GM21447 (cell line): ENCODE measurements at regions not wholly inside any gene's neighbourhood (a gene's known extent, or its start where the extent isn't known, plus 50 kb on each side); places are given as distances from the start of the nearest gene placed in this dataset.

Experiments
- ATAC-seq: cut with Tn5 transposase; IDR thresholded peaks from one replicate; pipeline ENCODE4 v1.9.1; 2021; ENCODE audit not compliant: unreplicated experiment

GRCh38 chr3:59698091-59698490 is 648.3 kb upstream of the CFAP20DC start:
- no peak for ATAC-seq

- ATAC-seq: no peak
These were observed 647.0 kb upstream of the CFAP20DC start for GRCh38 chr3:59696783-59697182.

GRCh38 chr3:59695860-59696259 is 646.0 kb upstream of the CFAP20DC start:
- ATAC-seq: no peak

DNA sequence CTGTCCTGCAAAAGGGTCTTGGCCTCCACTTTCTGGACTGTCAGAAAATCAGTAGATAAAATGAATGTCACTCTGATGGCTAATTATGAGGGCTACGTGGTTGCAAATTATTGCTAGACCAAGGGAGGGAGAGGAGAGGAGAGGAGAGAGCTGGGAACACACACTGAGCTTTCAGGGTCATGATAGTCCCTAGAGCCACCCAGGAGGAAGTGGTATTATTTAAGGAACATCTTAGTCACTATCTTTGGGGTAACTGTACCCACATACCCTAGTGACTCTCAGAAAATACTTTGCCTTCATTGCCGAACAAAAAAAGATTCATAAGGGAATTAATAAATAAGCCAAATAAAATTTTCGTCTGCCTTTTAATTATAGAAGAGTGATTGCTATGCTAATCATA is 642.3 kb upstream of the CFAP20DC start:
- ATAC-seq: no peak

- no peak for ATAC-seq
These were observed 641.1 kb upstream of the CFAP20DC start for GRCh38 chr3:59690886-59691285.

GRCh38 chr3:59688636-59689035 is 638.8 kb upstream of the CFAP20DC start:
- no peak for ATAC-seq

DNA sequence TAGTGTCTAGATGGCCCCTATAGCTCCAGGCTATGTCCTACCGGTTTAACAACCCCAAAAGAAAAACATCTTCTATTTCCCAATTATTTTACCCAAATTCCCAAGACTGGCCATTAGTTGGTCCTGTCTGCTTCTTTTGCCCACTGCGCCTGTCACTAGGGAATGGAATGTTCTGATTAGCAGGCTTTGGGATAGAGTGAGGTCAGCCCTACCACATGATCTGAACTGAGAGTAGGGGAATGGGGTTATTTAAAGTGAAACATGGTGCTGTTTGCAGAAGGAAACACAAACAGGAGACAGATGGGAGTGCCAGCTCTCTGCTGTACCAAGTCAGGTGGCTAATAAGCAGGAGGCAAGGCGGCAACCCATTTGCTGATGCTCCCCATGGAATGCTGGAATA is 635.6 kb upstream of the CFAP20DC start:
- no peak for ATAC-seq

- ATAC-seq: no peak
These were observed 634.9 kb upstream of the CFAP20DC start for GRCh38 chr3:59684766-59685165.

GRCh38 chr3:59680919-59681318 is 631.1 kb upstream of the CFAP20DC start:
- no peak for ATAC-seq

GRCh38 chr3:59677747-59678702 is 628.2 kb upstream of the CFAP20DC start:
- no peak for ATAC-seq

- no peak for ATAC-seq
These were observed 625.7 kb upstream of the CFAP20DC start for GRCh38 chr3:59675495-59675894.

- ATAC-seq: no peak
These were observed 613.4 kb upstream of the CFAP20DC start for GRCh38 chr3:59663076-59663850.

GRCh38 chr3:59660852-59661625 is 611.2 kb upstream of the CFAP20DC start:
- ATAC-seq: no peak

GRCh38 chr3:59660376-59660775 is 610.6 kb upstream of the CFAP20DC start:
- no peak for ATAC-seq

GRCh38 chr3:59659755-59660154 is 609.9 kb upstream of the CFAP20DC start:
- no peak for ATAC-seq

DNA sequence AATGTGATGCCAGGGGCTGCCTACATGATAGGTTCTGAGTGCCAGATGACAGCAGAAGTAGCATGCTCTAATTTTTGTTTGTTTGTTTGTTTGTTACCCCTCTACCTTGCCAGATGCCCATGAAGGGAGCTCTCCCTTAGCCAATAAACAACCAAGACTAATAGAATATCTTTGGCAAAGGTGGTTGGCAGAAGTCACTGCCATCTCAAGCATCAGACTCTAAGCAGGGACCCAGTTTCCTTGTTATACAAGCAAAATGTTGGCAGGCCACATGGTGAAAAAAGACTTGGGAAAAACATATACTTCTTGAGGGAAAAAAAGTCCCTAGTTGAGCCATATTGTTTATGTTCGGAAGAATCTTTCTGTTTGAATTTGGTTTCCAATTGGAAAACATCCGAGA is 609.0 kb upstream of the CFAP20DC start:
- ATAC-seq: no peak

GRCh38 chr3:59658274-59658673 is 608.4 kb upstream of the CFAP20DC start:
- ATAC-seq: no peak

GRCh38 chr3:59655418-59656015 is 605.7 kb upstream of the CFAP20DC start:
- ATAC-seq: no peak

DNA sequence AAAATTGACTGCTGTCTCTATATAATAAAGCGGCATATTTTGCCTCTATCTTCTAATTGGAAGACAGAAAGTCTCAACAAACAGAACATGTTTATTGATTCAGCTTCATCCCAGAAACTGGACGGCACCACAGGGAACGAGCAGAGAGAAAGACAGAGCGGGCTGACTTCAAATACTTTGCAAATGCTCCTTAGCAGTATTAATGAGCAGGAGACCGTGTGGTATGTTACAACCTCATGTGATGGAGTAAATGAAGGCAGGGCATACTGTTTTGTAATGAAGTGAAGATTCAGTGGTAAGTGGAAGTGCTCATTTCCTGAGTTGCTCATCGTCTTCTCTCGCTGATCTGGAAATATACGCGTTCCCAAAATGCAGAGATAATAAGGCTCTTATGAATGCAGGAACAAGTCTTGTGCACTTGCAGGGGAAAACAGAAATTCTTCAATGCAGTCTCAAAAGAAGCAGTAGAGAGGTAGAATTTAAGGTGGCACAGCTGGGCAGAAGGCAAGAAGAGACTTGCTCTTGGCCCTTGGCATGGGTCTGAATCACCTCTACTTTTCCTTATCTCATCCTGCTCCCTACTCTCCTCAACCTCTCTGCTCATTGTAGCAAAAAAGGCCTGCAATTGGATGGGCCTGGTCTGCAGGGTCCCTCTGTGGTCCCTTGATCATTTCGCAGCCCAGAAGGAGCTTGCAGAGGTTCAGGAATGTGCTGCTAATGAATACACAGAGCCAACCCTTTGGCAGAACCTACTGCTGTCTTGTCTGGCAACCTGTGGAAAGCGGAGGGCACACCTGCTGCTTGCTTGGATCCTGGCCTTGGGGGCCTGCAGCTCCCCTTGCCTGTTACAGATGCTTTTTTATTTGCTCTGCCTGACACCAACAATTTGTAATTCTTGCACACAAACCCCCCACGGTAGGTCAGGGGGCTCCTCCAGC is 604.9 kb upstream of the CFAP20DC start:
- no peak for ATAC-seq

- ATAC-seq: no peak
These were observed 604.3 kb upstream of the CFAP20DC start for GRCh38 chr3:59654123-59654479.
